ENCODE measurements at regions not wholly inside any gene's neighbourhood (a gene's known extent, or its start where the extent isn't known, plus 50 kb on each side); places are given as distances from the start of the nearest gene placed in this dataset.

DNA sequence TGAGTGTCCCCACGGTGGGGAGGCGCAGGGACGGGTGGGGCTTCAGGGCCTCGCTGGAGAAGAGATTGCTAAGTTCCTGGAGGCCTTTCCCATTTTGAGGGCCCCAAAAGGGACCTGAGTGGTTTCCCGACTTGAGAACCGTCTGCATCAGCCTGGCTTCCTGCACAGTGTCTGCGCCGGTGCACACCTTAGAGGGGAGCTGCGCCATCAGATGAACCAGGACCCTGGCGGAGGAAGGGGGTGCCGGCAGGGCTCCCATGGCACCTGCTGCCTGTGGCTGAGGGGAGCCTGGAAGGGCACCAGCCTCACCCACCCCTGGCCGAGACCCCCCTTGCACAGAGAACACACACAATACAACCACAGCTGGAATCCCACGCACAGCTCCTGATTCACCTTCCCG is 465.1 kb upstream of the MYT1L start (continued):
- TF ChIP-seq, protein P1, sequence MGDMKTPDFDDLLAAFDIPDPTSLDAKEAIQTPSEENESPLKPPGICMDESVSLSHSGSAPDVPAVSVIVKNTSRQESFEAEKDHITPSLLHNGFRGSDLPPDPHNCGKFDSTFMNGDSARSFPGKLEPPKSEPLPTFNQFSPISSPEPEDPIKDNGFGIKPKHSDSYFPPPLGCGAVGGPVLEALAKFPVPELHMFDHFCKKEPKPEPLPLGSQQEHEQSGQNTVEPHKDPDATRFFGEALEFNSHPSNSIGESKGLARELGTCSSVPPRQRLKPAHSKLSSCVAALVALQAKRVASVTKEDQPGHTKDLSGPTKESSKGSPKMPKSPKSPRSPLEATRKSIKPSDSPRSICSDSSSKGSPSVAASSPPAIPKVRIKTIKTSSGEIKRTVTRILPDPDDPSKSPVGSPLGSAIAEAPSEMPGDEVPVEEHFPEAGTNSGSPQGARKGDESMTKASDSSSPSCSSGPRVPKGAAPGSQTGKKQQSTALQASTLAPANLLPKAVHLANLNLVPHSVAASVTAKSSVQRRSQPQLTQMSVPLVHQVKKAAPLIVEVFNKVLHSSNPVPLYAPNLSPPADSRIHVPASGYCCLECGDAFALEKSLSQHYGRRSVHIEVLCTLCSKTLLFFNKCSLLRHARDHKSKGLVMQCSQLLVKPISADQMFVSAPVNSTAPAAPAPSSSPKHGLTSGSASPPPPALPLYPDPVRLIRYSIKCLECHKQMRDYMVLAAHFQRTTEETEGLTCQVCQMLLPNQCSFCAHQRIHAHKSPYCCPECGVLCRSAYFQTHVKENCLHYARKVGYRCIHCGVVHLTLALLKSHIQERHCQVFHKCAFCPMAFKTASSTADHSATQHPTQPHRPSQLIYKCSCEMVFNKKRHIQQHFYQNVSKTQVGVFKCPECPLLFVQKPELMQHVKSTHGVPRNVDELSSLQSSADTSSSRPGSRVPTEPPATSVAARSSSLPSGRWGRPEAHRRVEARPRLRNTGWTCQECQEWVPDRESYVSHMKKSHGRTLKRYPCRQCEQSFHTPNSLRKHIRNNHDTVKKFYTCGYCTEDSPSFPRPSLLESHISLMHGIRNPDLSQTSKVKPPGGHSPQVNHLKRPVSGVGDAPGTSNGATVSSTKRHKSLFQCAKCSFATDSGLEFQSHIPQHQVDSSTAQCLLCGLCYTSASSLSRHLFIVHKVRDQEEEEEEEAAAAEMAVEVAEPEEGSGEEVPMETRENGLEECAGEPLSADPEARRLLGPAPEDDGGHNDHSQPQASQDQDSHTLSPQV (IDR thresholded peaks at IDR 0.05) = no peak
- TF ChIP-seq ATF7 (IDR thresholded peaks at IDR 0.05; ENCODE audit: low read depth) (no peak), SMC3 (IDR thresholded peaks at IDR 0.05; ENCODE audit: borderline replicate concordance, low read length) (no peak), RUNX3 (IDR thresholded peaks at IDR 0.05; ENCODE audit: low read length) (no peak), JUND (IDR thresholded peaks at IDR 0.05; ENCODE audit: low read depth, low read length) (no peak), MTA3 (IDR thresholded peaks at IDR 0.05; ENCODE audit: borderline replicate concordance, low read length) (no peak), ZNF274 (IDR thresholded peaks at IDR 0.05; ENCODE audit: insufficient read depth, insufficient read length) (no peak), HDAC6 (IDR thresholded peaks at IDR 0.05; ENCODE audit: unreplicated experiment) (no peak)

DNA sequence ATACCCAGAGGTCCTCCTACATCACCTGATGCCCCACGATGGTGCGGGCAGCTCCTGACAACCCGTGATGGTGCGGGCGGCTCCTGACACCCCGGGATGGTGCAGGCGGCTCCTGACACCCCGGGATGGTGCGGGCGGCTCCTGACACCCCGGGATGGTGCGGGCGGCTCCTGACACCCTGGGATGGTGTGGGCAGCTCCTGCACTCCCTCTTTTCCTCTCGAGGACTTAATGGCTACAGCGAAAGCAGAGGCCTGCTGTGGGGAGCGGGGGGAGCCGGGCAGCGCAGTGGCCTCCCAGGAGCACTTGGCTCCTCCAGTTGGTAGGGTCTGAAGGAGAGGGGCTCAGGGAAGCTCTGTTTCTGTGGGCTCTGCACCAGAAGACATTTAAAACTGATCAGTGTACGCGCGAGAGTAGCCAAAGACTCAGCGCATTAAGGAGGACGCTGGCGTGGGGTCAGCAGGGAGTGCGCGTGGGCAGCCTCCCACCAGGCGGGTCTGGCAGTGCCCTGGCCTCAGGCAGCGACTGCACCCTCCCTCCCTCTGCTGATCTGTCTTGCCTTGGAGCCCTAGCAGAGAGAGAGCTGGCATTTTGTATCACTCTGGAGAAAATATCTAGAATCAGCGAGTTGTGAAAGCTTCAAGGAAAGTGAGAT is 464.5 kb upstream of the MYT1L start:
- intact Hi-C loops (cut with micrococcal nuclease; ENCODE audit: unreplicated experiment) = no loop called here
- H3K4me1 ChIP-seq (ENCODE audit: control insufficient read depth, insufficient read depth, low read length) = no peaks in the 10 kb centered on the region
- no peak overlapping the region for H3K4me3 ChIP-seq
- no peaks in the 10 kb centered on the region for H3K36me3 ChIP-seq (ENCODE audit: control insufficient read depth in 2 of 2, insufficient read depth in 2 of 2, low read length in 1 of 2)
- H2AFZ ChIP-seq (ENCODE audit: control insufficient read depth, low read depth, low read length) = no peak overlapping the region
- ChIA-PET CTCF (no interaction called here), RAD21 (ENCODE audit: unreplicated experiment) (no interaction called here), SMC1A (ENCODE audit: uncharacterized antibody, unreplicated experiment) (no interaction called here), POLR2A (no interaction called here)
- H3K9ac ChIP-seq (ENCODE audit: control insufficient read depth, insufficient read depth, low read length) = no peak overlapping the region
- H4K20me1 ChIP-seq (ENCODE audit: control insufficient read depth, insufficient read depth) = no peaks in the 10 kb centered on the region; the same call in 1 of the 2 replicates
- WGBS (ENCODE audit: insufficient coverage, insufficient replicate concordance, low lambda C conversion rate, missing lambda C conversion rate) = 72% methylated on average over 19 of the region's 29 CpGs
- no TSS peak for BruUV-seq (replicated peaks)
- H3K9me3 ChIP-seq (replicated peaks; ENCODE audit: control insufficient read depth, insufficient read depth, low read length) = no peaks in the 10 kb centered on the region
- H3K27ac ChIP-seq (ENCODE audit: control insufficient read depth, insufficient read depth) = no peak overlapping the region
- ATAC-seq = no peak
- H3K27me3 ChIP-seq (replicated peaks in 1 of 2; ENCODE audit: control insufficient read depth in 2 of 2, insufficient read depth in 2 of 2, low read length in 1 of 2) = peaks cover 0 to 3% of the 10 kb centered on the region in 2 experiments; a peak in 1 of 4 replicates
- no peaks in the 10 kb centered on the region for H3K79me2 ChIP-seq (ENCODE audit: control insufficient read depth, insufficient read depth, low read length)
- in situ Hi-C loops (cut with MboI) = no loop called here
- FAIRE-seq = no peak
- no peak for DNase-seq (ENCODE audit: low read depth, low spot score)
- no peak overlapping the region for H3K4me2 ChIP-seq (ENCODE audit: control insufficient read depth, insufficient read depth)
- TF ChIP-seq, protein P2, sequence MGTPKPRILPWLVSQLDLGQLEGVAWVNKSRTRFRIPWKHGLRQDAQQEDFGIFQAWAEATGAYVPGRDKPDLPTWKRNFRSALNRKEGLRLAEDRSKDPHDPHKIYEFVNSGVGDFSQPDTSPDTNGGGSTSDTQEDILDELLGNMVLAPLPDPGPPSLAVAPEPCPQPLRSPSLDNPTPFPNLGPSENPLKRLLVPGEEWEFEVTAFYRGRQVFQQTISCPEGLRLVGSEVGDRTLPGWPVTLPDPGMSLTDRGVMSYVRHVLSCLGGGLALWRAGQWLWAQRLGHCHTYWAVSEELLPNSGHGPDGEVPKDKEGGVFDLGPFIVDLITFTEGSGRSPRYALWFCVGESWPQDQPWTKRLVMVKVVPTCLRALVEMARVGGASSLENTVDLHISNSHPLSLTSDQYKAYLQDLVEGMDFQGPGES (IDR thresholded peaks at IDR 0.05) = no peak
- TF ChIP-seq ZNF217 (IDR thresholded peaks at IDR 0.05) (no peak), MEF2B (IDR thresholded peaks at IDR 0.05; ENCODE audit: partially characterized antibody, poor library complexity, severe bottlenecking) (no peak), ZNF207 (IDR thresholded peaks at IDR 0.05; ENCODE audit: borderline replicate concordance) (no peak), YBX1 (IDR thresholded peaks at IDR 0.05) (no peak), LARP7 (IDR thresholded peaks at IDR 0.05) (no peak)
- TF ChIP-seq, protein P3, sequence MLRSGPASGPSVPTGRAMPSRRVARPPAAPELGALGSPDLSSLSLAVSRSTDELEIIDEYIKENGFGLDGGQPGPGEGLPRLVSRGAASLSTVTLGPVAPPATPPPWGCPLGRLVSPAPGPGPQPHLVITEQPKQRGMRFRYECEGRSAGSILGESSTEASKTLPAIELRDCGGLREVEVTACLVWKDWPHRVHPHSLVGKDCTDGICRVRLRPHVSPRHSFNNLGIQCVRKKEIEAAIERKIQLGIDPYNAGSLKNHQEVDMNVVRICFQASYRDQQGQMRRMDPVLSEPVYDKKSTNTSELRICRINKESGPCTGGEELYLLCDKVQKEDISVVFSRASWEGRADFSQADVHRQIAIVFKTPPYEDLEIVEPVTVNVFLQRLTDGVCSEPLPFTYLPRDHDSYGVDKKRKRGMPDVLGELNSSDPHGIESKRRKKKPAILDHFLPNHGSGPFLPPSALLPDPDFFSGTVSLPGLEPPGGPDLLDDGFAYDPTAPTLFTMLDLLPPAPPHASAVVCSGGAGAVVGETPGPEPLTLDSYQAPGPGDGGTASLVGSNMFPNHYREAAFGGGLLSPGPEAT (IDR thresholded peaks at IDR 0.05; ENCODE audit: low read depth) = no peak
- TF ChIP-seq, protein P4, sequence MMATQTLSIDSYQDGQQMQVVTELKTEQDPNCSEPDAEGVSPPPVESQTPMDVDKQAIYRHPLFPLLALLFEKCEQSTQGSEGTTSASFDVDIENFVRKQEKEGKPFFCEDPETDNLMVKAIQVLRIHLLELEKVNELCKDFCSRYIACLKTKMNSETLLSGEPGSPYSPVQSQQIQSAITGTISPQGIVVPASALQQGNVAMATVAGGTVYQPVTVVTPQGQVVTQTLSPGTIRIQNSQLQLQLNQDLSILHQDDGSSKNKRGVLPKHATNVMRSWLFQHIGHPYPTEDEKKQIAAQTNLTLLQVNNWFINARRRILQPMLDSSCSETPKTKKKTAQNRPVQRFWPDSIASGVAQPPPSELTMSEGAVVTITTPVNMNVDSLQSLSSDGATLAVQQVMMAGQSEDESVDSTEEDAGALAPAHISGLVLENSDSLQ (IDR thresholded peaks at IDR 0.05) = no peak

Data from GM12878 (cell line).